ENCODE measurements at regions not wholly inside any gene's neighbourhood (a gene's known extent, or its start where the extent isn't known, plus 50 kb on each side); places are given as distances from the start of the nearest gene placed in this dataset.

GRCh38 chr15:62972814-62973213, 69.7 kb upstream of the TPM1 start:
- WGBS, 2 donors, result 61 to 62% methylated on average over 5 of the region's 5 CpGs
- intact Hi-C loops (cut with DNase I), result no loop called here
- H3K4me1 ChIP-seq, result no peaks in the 10 kb centered on the region
- no peaks in the 10 kb centered on the region for H3K36me3 ChIP-seq (replicated peaks in 1 of 2; ENCODE audit: insufficient read depth in 1 of 2, low read depth in 2 of 2)
- no peak overlapping the region for H3K27ac ChIP-seq
- DNase-seq, result peak in 1 of 4 donors; percentile 25
- H3K9me3 ChIP-seq, result no peaks in the 10 kb centered on the region
- ATAC-seq, result peak; percentile 40
- no peak for TF ChIP-seq POLR2A (IDR thresholded peaks at IDR 0.05)
- TF ChIP-seq, protein P1, sequence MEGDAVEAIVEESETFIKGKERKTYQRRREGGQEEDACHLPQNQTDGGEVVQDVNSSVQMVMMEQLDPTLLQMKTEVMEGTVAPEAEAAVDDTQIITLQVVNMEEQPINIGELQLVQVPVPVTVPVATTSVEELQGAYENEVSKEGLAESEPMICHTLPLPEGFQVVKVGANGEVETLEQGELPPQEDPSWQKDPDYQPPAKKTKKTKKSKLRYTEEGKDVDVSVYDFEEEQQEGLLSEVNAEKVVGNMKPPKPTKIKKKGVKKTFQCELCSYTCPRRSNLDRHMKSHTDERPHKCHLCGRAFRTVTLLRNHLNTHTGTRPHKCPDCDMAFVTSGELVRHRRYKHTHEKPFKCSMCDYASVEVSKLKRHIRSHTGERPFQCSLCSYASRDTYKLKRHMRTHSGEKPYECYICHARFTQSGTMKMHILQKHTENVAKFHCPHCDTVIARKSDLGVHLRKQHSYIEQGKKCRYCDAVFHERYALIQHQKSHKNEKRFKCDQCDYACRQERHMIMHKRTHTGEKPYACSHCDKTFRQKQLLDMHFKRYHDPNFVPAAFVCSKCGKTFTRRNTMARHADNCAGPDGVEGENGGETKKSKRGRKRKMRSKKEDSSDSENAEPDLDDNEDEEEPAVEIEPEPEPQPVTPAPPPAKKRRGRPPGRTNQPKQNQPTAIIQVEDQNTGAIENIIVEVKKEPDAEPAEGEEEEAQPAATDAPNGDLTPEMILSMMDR (IDR thresholded peaks at IDR 0.05), result no peak
- H3K27me3 ChIP-seq, result no peaks in the 10 kb centered on the region
- no peak overlapping the region for H3K4me3 ChIP-seq

- TF ChIP-seq, protein P1 (IDR thresholded peaks at IDR 0.05), result no peak
- no peak for TF ChIP-seq POLR2A (IDR thresholded peaks at IDR 0.05)
- no peaks in the 10 kb centered on the region for H3K36me3 ChIP-seq (replicated peaks in 1 of 2; ENCODE audit: insufficient read depth in 1 of 2, low read depth in 2 of 2)
- H3K9me3 ChIP-seq, result no peaks in the 10 kb centered on the region
- H3K27ac ChIP-seq, result no peak overlapping the region
- WGBS, 2 donors, result 67 to 69% methylated on average over 8 of the region's 8 CpGs
- ATAC-seq (no peak), DNase-seq (no peak)
- no peak overlapping the region for H3K4me3 ChIP-seq
- intact Hi-C loops (cut with DNase I), result no loop called here
- H3K27me3 ChIP-seq, result no peaks in the 10 kb centered on the region
- no peaks in the 10 kb centered on the region for H3K4me1 ChIP-seq
These were observed 67.0 kb upstream of the TPM1 start for GRCh38 chr15:62975515-62975914.

DNA sequence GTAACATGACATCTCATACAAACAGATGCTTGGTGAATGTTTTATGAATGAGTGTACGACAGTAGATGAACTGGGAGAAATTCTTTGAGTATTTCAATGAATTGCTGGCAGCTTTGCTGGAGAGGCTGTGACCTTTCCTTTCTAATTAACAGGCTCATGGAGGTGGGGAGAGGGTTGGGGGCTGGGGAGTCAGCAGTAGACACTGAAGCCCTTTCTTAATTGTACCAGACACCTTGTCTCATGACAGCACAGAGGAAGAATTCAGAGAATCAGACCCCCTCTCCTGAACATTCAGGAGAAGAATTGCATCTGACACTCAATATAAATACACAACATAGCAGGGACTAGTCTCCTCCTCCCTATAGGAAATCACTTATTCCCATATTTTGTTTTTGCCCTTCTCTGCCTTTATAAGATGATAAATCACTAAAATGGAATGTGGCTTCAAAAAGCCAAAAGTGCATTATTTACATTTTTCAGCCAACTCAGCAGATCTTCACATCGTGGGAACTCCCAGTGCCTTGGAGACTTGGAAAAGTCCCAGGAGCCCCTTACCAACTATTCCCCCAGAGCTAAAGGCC, 66.2 kb upstream of the TPM1 start:
- ATAC-seq, result no peak

GRCh38 chr15:62977952-62978811, 64.4 kb upstream of the TPM1 start:
- intact Hi-C loops (cut with DNase I), result no loop called here
- DNase-seq (no peak), ATAC-seq (no peak)
- 77 to 85% methylated on average over 8 of the region's 8 CpGs for WGBS, 2 donors
- no peaks in the 10 kb centered on the region for H3K36me3 ChIP-seq (replicated peaks in 1 of 2; ENCODE audit: insufficient read depth in 1 of 2, low read depth in 2 of 2)
- peak overlapping the region in 2 of 4 donors; percentile 13 to 54 for H3K27ac ChIP-seq
- no peaks in the 10 kb centered on the region for H3K4me1 ChIP-seq
- no peaks in the 10 kb centered on the region for H3K27me3 ChIP-seq
- H3K4me3 ChIP-seq, result no peak overlapping the region
- H3K9me3 ChIP-seq, result no peaks in the 10 kb centered on the region
- TF ChIP-seq POLR2A (IDR thresholded peaks at IDR 0.05), result no peak
- TF ChIP-seq, protein P1 (IDR thresholded peaks at IDR 0.05), result no peak

More for the DNA sequence above, 66.2 kb upstream of the TPM1 start:
- H3K36me3 ChIP-seq (replicated peaks in 1 of 2; ENCODE audit: insufficient read depth in 1 of 2, low read depth in 2 of 2), result no peaks in the 10 kb centered on the region
- H3K9me3 ChIP-seq, result no peaks in the 10 kb centered on the region
- intact Hi-C loops (cut with DNase I), result no loop called here
- H3K4me1 ChIP-seq, result no peaks in the 10 kb centered on the region
- no peak overlapping the region for H3K27ac ChIP-seq
- TF ChIP-seq, protein P1 (IDR thresholded peaks at IDR 0.05), result no peak
- TF ChIP-seq POLR2A (IDR thresholded peaks at IDR 0.05), result no peak
- H3K27me3 ChIP-seq, result no peaks in the 10 kb centered on the region
- H3K4me3 ChIP-seq, result no peak overlapping the region
- 45 to 50% methylated on average over 2 of the region's 2 CpGs for WGBS, 2 donors
- no peak for DNase-seq

Data from body of pancreas (tissue), 4 donors.